ENCODE measurements at regions not wholly inside any gene's neighbourhood (a gene's known extent, or its start where the extent isn't known, plus 50 kb on each side); places are given as distances from the start of the nearest gene placed in this dataset.
"Not testable (repeated sequence)": the region's sequence is repeated elsewhere in the genome, so short reads cannot be mapped to it uniquely, and the experiment has no call there.

DNA sequence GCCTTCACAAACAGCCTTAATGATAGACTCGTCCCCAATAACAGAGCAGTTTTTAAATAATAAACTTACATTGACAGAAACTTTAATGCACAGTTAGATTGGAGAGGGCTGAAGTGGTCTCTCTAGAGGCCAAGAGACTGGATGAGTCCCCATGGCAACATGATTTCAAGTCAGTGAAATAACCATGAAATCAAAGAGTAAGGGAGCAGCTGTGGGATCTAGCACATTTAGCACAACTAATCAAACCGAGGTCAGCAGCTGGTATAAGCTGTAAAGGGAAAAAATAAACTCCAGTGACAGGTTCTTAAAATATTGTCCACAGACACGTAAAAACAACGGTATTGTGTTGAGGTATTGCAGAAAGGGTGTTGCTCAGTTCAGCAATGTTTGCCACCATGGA is 916.6 kb downstream of the DNAH5 start:
- Histone ChIP-seq H3K36me3 (ENCODE audit: insufficient read depth, low read length) (no peaks in the 10 kb centered on the region), H3K27me3 (ENCODE audit: insufficient read depth, low read length) (no peaks in the 10 kb centered on the region), H3K4me3 (ENCODE audit: low read depth, low read length) (no peak overlapping the region), H3K4me1 (ENCODE audit: control insufficient read depth, insufficient read depth, low read length, unreplicated experiment) (no peaks in the 10 kb centered on the region), H3K27ac (ENCODE audit: low read depth, low read length) (no peak overlapping the region), H2AFZ (ENCODE audit: low read length, unreplicated experiment) (no peak overlapping the region), H3K79me2 (ENCODE audit: control insufficient read depth, insufficient read depth, low read length, unreplicated experiment) (no peaks in the 10 kb centered on the region)

DNA sequence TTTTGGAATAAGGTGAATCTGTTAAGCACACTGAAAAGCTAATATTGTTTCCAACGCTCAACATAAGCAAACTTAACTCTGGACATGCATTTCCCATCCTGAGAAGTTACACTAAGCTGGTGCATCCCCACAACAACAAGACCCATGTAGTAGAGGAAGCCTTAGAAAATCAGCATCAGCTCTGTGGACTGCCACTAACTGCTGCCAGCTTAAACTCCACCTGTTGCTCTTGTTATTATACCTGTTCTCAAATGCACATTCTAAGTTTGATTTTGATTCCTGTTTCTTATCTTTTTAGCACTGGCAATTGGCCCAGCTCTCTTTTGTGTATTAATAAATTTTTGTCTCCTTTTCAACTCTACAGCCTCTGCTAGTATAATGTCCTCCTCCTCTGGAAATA is 924.8 kb downstream of the DNAH5 start:
- Histone ChIP-seq H3K27me3 (ENCODE audit: insufficient read depth, low read length) (no peaks in the 10 kb centered on the region), H3K36me3 (ENCODE audit: insufficient read depth, low read length) (no peaks in the 10 kb centered on the region), H3K4me1 (ENCODE audit: control insufficient read depth, insufficient read depth, low read length, unreplicated experiment) (no peaks in the 10 kb centered on the region), H3K27ac (ENCODE audit: low read depth, low read length) (no peak overlapping the region), H2AFZ (ENCODE audit: low read length, unreplicated experiment) (no peak overlapping the region), H3K79me2 (ENCODE audit: control insufficient read depth, insufficient read depth, low read length, unreplicated experiment) (no peaks in the 10 kb centered on the region), H3K4me3 (ENCODE audit: low read depth, low read length) (no peak overlapping the region)

DNA sequence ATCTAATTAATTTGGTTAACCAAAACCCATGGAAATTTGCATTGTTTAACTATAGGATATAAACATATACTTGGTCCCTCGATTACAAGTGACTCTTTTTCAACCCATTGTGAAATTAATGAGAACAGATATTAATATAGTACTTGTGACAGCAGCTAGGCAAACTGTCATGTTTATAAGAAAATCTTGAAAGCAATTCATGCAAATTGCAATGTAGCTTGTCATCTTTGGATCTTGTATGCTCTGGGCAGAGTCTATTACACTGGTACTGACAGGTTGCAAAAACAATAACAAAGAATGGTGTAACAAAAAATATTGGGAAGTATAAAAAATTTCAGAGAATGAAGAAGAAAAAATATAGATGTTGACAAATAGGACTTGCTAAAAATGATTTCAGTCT is 941.0 kb downstream of the DNAH5 start:
- Histone ChIP-seq H3K36me3 (ENCODE audit: insufficient read depth, low read length) (no peaks in the 10 kb centered on the region), H3K27ac (ENCODE audit: low read depth, low read length) (no peak overlapping the region), H3K79me2 (ENCODE audit: control insufficient read depth, insufficient read depth, low read length, unreplicated experiment) (no peaks in the 10 kb centered on the region), H3K4me1 (ENCODE audit: control insufficient read depth, insufficient read depth, low read length, unreplicated experiment) (no peaks in the 10 kb centered on the region), H3K27me3 (ENCODE audit: insufficient read depth, low read length) (no peaks in the 10 kb centered on the region), H2AFZ (ENCODE audit: low read length, unreplicated experiment) (no peak overlapping the region), H3K4me3 (ENCODE audit: low read depth, low read length) (no peak overlapping the region)

DNA sequence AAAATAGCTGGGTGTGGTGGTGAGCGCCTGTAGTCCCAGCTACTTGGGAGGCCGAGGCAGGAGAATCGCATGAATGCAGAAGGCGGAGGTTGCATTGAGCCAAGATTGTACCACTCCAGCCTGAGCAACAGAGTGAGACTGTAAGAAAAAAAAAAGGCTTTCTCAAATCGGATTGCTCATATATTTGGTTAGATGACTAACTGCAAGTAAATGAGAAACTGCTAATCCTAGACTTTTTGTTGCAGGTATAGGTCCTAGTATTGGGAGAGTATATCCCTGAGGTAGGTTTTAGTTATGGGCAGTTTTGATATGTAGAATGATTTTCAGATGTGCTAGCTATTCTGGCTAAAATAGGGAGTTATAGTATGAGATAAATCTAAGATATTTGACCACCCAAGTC is 944.8 kb downstream of the DNAH5 start:
- Histone ChIP-seq H3K79me2 (ENCODE audit: control insufficient read depth, insufficient read depth, low read length, unreplicated experiment) (no peaks in the 10 kb centered on the region), H3K27ac (ENCODE audit: low read depth, low read length) (no peak overlapping the region), H3K36me3 (ENCODE audit: insufficient read depth, low read length) (no peaks in the 10 kb centered on the region), H2AFZ (ENCODE audit: low read length, unreplicated experiment) (no peak overlapping the region), H3K4me1 (ENCODE audit: control insufficient read depth, insufficient read depth, low read length, unreplicated experiment) (no peaks in the 10 kb centered on the region), H3K27me3 (ENCODE audit: insufficient read depth, low read length) (no peaks in the 10 kb centered on the region), H3K4me3 (ENCODE audit: low read depth, low read length) (no peak overlapping the region)

DNA sequence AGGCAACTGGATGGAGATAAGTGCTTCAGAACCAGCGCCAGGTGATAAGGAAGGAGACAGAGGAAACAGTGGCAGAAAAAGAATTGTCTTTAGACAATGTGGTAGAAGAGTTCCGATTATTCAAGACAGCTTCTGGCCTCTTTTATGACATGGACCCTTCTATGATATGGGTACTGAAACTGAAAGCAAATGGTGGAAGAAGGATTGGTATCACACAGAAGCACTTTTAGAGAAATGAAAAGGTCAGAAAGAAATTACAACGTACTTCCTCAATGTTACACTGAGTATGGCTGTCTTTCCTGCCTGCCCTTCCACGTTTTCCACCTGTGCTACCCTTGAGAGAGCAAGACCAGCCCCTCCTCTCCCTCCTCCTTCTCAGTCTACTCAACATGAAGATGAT is 959.3 kb downstream of the DNAH5 start:
- Histone ChIP-seq H3K27me3 (ENCODE audit: insufficient read depth, low read length) (no peaks in the 10 kb centered on the region), H2AFZ (ENCODE audit: low read length, unreplicated experiment) (no peak overlapping the region), H3K79me2 (ENCODE audit: control insufficient read depth, insufficient read depth, low read length, unreplicated experiment) (no peaks in the 10 kb centered on the region), H3K36me3 (ENCODE audit: insufficient read depth, low read length) (no peaks in the 10 kb centered on the region), H3K4me3 (ENCODE audit: low read depth, low read length) (no peak overlapping the region), H3K4me1 (ENCODE audit: control insufficient read depth, insufficient read depth, low read length, unreplicated experiment) (no peaks in the 10 kb centered on the region), H3K27ac (ENCODE audit: low read depth, low read length) (no peak overlapping the region)

DNA sequence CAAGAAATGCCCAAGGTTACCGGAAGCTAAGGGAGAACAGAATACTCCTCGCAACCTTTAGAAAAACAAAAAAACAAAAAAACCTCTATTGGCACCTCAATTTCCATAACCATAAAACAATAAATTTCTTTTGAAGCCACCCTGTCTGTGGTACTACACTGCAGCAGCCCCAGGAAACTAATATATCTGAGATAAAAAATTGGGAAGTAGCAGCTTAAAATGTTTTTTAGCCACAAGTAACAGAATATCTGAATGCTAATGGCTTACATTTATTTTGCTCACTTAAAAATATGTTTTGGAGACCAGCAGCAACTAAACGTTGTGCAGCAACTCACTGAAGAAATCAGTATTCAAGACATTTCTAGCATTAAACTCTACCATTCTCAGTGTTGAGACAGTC is 969.6 kb downstream of the DNAH5 start:
- no peaks in the 10 kb centered on the region for H3K36me3 ChIP-seq (ENCODE audit: insufficient read depth, low read length)

DNA sequence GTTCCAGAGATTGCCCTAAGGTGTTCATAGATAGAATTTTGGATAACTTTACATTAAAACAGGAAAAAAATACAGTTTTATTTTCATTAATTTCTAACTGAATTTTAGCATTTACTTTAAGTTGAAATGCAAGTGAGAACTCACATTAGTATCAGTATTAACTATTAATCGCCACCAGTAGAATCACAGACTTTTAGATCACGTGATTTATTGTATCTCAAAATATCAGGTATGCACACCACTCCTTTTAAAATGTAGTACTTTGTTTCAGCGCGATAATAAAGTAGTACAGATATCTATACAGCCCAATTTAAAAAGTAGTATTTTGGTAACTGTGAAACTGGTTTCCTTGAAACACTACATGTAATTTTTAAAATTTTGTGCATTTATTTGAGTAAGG is 978.7 kb downstream of the DNAH5 start:
- no peak overlapping the region for H3K27ac ChIP-seq (ENCODE audit: low read depth, low read length)
- no peaks in the 10 kb centered on the region for H3K4me1 ChIP-seq (ENCODE audit: control insufficient read depth, insufficient read depth, low read length, unreplicated experiment)

More for the DNA sequence above, 969.6 kb downstream of the DNAH5 start:
- H3K79me2 ChIP-seq (ENCODE audit: control insufficient read depth, insufficient read depth, low read length, unreplicated experiment), result no peaks in the 10 kb centered on the region
- no peaks in the 10 kb centered on the region for H3K4me1 ChIP-seq (ENCODE audit: control insufficient read depth, insufficient read depth, low read length, unreplicated experiment)
- no peak overlapping the region for H3K4me3 ChIP-seq (ENCODE audit: low read depth, low read length)
- H2AFZ ChIP-seq (ENCODE audit: low read length, unreplicated experiment), result no peak overlapping the region
- H3K27ac ChIP-seq (ENCODE audit: low read depth, low read length), result no peak overlapping the region
- no peaks in the 10 kb centered on the region for H3K27me3 ChIP-seq (ENCODE audit: insufficient read depth, low read length)

DNA sequence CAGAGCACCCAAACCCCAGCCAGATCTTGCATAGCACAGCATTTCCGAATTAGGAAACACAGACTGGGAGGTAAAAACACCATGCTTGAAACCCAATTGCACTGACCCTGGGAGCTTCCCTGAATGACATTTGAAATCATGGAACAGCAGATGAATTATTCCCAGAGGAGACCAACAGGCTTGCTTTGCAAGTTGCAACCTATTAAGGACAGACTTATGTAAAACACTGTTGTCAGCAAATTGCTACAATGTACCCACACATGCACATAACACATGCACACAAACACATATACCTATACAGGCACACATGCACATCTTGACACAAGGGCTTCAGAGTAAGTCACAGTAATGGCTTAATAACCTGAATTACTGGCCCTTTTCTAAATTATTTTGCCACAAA is 984.8 kb downstream of the DNAH5 start:
- Histone ChIP-seq H3K36me3 (ENCODE audit: insufficient read depth, low read length) (no peaks in the 10 kb centered on the region), H3K27ac (ENCODE audit: low read depth, low read length) (no peak overlapping the region), H3K4me1 (ENCODE audit: control insufficient read depth, insufficient read depth, low read length, unreplicated experiment) (no peaks in the 10 kb centered on the region), H3K27me3 (ENCODE audit: insufficient read depth, low read length) (no peaks in the 10 kb centered on the region), H2AFZ (ENCODE audit: low read length, unreplicated experiment) (no peak overlapping the region), H3K4me3 (ENCODE audit: low read depth, low read length) (no peak overlapping the region), H3K79me2 (ENCODE audit: control insufficient read depth, insufficient read depth, low read length, unreplicated experiment) (no peaks in the 10 kb centered on the region)

More for the DNA sequence above, 978.7 kb downstream of the DNAH5 start:
- no peaks in the 10 kb centered on the region for H3K27me3 ChIP-seq (ENCODE audit: insufficient read depth, low read length)
- H3K36me3 ChIP-seq (ENCODE audit: insufficient read depth, low read length), result no peaks in the 10 kb centered on the region
- no peak overlapping the region for H3K4me3 ChIP-seq (ENCODE audit: low read depth, low read length)
- no peak overlapping the region for H2AFZ ChIP-seq (ENCODE audit: low read length, unreplicated experiment)
- no peaks in the 10 kb centered on the region for H3K79me2 ChIP-seq (ENCODE audit: control insufficient read depth, insufficient read depth, low read length, unreplicated experiment)

DNA sequence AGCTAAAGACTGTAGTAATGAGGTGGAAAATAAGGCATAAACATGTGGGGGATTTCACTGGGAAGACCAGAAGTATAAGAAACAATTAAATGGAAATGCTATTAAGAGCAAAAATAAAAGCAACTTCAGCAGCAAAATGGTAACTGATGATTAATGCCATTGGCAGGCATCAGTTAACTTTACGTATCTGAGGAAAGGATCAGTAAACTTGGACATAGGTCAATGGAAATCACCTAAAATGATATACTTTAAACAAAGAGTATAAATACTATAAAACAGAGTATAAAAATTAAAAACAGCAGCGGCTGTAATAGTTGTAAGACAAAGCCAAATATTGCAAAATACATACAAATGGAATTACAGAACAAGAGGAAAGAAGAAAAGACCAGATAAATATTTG is 992.1 kb downstream of the DNAH5 start:
- Histone ChIP-seq H3K4me1 (ENCODE audit: control insufficient read depth, insufficient read depth, low read length, unreplicated experiment) (no peaks in the 10 kb centered on the region), H3K27ac (ENCODE audit: low read depth, low read length) (no peak overlapping the region), H3K36me3 (ENCODE audit: insufficient read depth, low read length) (no peaks in the 10 kb centered on the region), H2AFZ (ENCODE audit: low read length, unreplicated experiment) (no peak overlapping the region), H3K27me3 (ENCODE audit: insufficient read depth, low read length) (no peaks in the 10 kb centered on the region), H3K4me3 (ENCODE audit: low read depth, low read length) (no peak overlapping the region), H3K79me2 (ENCODE audit: control insufficient read depth, insufficient read depth, low read length, unreplicated experiment) (no peaks in the 10 kb centered on the region)

DNA sequence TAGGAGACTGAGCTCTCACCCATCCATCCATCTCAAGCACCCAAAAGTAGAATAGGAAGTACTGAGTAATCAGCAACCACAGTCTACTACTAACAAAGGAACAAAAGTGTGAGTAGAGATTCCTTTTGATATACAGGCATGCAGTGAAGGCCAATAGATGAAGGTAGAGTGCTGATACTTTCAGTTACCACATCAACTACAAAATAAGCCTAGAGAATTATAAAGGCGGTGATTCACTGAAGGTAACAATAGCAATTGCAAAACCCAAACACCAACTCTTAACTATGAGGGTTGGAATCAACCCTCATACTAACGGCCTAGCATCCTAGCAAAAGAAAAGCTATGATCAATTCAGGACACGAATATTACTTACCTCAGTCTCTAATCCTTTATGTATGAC is 992.6 kb downstream of the DNAH5 start:
- no peaks in the 10 kb centered on the region for H3K36me3 ChIP-seq (ENCODE audit: insufficient read depth, low read length)
- no peaks in the 10 kb centered on the region for H3K4me1 ChIP-seq (ENCODE audit: control insufficient read depth, insufficient read depth, low read length, unreplicated experiment)
- H2AFZ ChIP-seq (ENCODE audit: low read length, unreplicated experiment), result no peak overlapping the region
- no peak overlapping the region for H3K4me3 ChIP-seq (ENCODE audit: low read depth, low read length)
- no peaks in the 10 kb centered on the region for H3K79me2 ChIP-seq (ENCODE audit: control insufficient read depth, insufficient read depth, low read length, unreplicated experiment)
- H3K27ac ChIP-seq (ENCODE audit: low read depth, low read length), result no peak overlapping the region
- H3K27me3 ChIP-seq (ENCODE audit: insufficient read depth, low read length), result no peaks in the 10 kb centered on the region

DNA sequence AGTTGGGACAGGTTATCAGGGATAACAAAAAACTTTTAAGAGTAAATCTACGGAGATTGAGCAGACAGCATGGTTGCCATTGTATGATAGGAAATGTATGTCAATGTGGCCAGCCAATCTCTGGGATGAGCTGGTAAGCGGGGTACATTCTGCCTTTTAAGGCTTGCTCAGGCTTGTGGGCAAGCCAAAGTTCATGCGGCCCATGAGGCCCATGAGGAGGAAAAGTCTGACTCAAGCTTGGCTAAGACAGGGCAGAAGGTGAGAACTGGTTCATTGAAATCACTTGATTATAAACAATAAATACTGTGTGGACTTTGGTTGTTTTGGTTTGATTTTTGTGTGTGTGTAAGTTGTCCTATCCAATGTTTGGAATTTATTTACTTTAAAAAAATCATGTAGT is 997.1 kb downstream of the DNAH5 start:
- H3K79me2 ChIP-seq (ENCODE audit: control insufficient read depth, insufficient read depth, low read length, unreplicated experiment), result no peaks in the 10 kb centered on the region
- no peaks in the 10 kb centered on the region for H3K27me3 ChIP-seq (ENCODE audit: insufficient read depth, low read length)
- H3K4me3 ChIP-seq (ENCODE audit: low read depth, low read length), result no peak overlapping the region
- no peak overlapping the region for H2AFZ ChIP-seq (ENCODE audit: low read length, unreplicated experiment)
- H3K27ac ChIP-seq (ENCODE audit: low read depth, low read length), result no peak overlapping the region
- H3K36me3 ChIP-seq (ENCODE audit: insufficient read depth, low read length), result no peaks in the 10 kb centered on the region
- H3K4me1 ChIP-seq (ENCODE audit: control insufficient read depth, insufficient read depth, low read length, unreplicated experiment), result no peaks in the 10 kb centered on the region

DNA sequence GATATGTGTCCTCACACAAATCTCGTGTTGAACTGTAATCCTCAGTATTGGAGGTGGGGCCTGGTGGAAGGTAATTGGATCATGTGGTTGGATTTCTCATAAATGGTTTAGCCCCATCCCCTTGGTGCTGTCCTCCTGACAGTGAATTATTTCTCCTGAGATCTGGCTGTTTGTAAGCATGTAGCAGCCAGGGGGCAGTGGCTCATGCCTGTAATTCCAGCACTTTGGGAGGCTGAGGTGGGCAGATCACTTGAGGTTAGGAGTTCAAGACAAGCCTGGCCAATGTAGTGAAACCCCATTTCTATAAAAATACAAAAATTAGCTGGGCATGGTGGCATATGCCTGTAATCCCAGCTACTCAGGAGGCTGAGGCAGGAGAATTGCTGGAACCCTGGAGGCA is 999.0 kb downstream of the DNAH5 start:
- not testable (repeated sequence) for H3K36me3 ChIP-seq (ENCODE audit: insufficient read depth, low read length); H3K79me2 ChIP-seq (ENCODE audit: control insufficient read depth, insufficient read depth, low read length, unreplicated experiment); H3K27me3 ChIP-seq (ENCODE audit: insufficient read depth, low read length); H3K4me1 ChIP-seq (ENCODE audit: control insufficient read depth, insufficient read depth, low read length, unreplicated experiment); H3K4me3 ChIP-seq (ENCODE audit: low read depth, low read length); H3K27ac ChIP-seq (ENCODE audit: low read depth, low read length); H2AFZ ChIP-seq (ENCODE audit: low read length, unreplicated experiment)

Measured in ACC112 (cell line).